GM19397 (cell line): ENCODE measurements at regions not wholly inside any gene's neighbourhood (a gene's known extent, or its start where the extent isn't known, plus 50 kb on each side); places are given as distances from the start of the nearest gene placed in this dataset.

Experiments
- ATAC-seq: cut with Tn5 transposase; IDR thresholded peaks from one replicate; pipeline ENCODE4 v1.9.1; 2021; ENCODE audit warnings: mild to moderate bottlenecking, moderate library complexity; ENCODE audit not compliant: unreplicated experiment

DNA sequence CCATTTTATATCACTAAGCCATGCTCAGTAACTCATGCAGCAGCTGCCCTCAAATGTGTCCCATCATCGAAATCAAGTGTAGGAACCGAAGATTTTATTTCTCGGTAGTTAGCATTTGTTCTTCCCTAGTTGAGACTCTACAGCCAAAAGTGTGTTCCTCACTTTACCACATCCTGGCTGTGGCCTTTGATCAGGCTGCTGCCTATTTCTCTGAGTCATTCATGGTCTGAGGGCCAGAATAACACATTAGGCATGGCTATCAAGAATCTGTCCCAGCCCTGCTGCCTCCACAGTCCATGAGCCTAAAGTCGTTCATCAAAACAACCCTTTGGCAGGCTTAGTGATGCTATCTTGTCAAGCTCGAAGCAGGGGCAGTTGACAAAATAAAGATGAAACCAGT is 300.1 kb downstream of the TDRD15 start:
- no peak for ATAC-seq

DNA sequence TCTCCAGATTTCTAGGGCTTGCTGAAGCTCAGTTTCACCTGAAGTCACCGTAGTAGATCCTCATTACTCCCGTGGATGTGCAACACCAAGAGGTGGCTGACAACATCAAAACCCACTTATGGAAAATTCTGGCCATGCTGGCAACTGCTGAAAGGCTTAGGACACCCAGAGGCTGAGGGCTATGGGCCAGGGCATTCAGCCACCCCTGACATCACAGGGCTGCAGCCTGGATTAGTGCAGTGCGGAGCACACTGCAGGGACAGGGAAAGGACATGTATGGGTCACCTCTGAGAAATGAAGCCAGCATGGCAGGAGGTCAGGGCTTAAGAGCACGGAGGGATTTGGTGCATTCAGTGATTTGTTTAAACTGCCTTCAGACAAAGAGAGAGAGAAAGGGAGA is 300.6 kb downstream of the TDRD15 start:
- no peak for ATAC-seq

DNA sequence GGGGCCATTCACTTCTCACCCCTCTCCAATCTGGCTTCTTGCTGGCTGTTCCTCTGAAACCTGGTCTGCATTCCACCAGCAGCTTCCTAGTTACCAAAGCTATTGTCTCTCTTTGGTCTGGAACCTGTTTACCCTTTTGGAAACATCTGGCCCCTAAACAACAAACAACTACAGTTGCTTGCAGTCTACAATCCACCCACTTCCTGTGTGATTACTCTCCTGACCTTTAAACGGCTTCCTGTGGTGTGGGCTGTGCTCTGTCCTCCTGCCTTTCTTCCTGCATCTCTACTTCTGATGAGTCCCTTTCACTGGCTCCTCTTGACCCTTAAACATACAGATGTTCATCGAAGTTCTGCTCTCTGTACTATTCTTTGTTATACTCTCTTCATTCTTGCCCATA is 303.8 kb downstream of the TDRD15 start:
- ATAC-seq = no peak

DNA sequence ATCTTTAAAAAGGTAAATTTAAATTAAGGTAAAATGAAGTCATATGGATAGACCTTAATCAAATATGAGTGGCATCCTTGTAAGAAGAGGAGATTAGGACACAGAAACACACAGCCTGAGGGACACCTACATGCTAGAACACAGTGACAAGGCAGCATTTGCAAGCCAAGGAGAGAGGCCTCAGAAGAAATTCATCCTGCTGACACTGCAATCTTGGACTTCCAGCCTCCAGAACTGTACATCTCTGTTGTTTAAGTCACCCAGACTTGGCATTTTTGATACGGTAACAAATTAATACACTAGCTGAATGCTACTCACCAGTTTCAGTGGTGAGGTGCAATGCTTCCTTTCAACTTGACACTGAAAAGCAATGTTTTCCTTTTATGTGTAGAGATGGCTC is 305.0 kb downstream of the TDRD15 start:
- no peak for ATAC-seq

DNA sequence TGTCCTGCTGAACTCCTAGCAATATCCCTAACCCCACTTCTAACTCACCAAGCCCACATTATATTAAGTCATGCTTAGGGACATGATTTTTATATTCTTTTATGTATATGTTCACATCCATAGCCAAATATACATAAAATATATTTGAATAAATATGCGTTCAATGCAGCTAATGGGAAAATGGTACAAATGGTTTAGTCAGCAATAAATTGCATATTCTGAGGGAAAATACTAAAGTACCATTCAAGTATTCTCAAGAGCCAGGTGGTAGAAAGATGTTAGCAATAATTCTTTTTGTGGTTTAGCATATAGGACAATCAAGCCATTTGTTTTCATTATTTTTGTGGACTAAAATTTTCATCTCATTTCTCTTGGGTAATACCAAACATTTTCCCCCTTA is 306.0 kb downstream of the TDRD15 start:
- no peak for ATAC-seq

DNA sequence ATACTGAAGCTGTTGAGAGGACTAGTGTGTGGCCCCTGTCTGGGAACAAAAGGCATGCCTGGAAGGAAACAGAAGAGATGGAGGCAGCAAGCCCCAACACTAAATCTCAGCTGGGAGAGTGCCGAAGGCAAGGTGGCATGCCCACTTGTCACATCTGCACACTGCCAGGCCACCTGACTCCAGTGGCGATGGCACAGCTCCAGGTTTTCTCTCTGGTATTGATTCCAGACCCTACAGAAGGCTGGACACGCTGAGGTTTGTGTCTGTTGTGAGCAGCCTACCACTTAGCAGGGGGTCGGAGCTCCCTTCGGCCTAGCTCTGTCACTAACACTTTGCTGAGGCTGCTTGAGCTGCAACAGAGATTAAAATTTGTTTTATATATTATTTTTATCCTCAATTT is 307.3 kb downstream of the TDRD15 start:
- ATAC-seq = no peak

DNA sequence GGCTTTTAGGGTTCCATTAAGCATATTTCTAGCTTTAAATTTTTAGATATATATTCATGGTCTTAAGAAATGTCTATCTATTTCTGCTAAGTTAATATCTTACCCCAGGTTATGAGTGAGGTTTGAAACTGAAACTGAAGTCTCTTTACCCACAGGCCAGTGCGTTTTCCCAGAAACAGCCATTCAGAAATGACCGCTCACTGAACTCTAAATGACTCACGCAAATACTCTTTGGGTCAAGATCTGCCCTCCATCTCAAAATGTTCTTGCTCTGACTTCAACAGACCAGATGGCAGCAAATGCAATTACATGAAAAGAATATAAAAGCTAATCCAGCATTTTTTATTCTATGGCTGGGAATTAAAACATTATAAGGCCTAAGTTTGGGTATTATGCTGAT is 315.2 kb downstream of the TDRD15 start:
- no peak for ATAC-seq

DNA sequence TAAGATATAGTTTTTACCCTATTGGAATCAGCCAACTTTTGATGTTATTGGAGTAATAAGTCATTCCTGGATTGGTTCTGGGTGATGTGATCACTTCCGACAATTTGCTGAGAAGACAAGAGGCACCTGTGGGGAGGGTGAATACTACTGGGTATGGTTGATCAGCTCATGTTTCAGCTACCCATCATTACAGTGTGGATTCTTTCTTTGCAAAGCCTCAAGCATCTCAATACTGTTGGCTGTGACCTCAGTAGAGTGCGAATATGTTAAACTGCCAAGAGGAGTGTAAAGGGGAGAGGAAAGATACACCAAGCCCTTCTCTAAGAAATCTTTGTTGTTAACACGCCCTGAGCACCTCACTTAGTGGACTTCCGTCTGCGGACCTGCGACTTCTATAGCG is 317.7 kb downstream of the TDRD15 start:
- ATAC-seq = no peak

DNA sequence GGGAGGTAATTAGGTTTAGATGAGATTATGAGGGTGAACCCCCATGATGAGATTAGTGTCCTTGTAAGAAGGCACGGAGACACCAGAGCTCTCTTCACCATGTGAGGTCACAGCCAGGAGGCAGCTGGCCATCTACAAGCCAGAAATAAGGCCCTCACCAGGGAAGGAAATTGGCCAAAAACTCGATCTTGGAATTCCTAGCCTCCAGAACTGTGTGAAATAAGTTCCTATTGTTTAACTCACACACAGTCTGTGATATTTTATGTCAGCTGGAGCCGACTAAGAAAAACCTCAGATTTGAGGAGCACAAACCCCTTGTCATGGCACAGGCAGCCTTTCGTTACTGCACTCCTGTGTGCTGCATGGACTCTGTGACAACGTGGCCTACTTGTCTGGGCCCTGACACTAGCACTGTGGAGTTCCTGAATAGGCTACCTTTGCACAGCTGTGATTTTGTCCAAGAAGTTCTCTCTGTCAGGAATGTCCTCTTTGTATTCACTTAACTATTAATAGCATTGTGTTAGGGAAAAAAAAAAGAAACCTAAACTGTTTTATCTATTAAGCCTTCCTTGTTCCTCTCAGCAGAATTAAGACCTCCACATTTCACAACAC is 319.8 kb downstream of the TDRD15 start:
- ATAC-seq = no peak

DNA sequence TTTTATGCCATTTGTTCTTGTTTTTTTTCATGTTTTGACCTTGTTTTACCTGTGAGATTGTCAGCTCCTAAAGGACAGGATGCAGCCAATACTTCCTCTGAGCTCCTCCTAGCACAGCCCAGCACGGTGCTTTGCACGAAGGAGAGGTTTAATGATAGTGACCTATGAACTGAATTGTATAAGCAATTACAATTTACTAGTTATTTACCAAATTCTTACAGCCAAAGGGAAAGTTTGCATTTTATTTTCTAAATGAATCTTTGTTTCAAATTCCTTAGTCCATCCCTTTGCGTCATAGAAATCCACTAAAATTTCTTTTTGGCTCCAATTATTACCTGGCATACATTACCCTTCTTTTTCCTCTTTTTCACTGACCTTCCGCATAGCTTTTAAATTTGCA is 326.1 kb downstream of the TDRD15 start:
- no peak for ATAC-seq

DNA sequence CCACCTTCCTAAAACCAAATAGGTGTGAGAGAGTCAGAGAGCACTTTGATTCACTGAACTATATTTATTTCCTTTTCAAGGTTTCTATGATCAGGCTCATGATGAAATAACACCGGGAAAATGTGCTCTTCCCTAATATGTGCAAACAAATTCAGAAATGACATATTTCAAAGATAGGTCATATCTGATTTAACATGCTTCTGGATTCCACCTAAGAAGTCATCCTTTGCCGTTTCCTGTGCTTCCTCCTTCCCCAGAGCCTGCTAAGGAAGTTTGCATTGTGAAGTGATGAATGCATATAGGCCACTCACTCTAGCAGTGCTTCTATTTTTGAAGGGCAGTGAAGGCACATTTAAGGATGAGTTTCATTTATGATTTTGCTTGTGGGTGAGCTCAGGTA is 327.6 kb downstream of the TDRD15 start:
- ATAC-seq = no peak

DNA sequence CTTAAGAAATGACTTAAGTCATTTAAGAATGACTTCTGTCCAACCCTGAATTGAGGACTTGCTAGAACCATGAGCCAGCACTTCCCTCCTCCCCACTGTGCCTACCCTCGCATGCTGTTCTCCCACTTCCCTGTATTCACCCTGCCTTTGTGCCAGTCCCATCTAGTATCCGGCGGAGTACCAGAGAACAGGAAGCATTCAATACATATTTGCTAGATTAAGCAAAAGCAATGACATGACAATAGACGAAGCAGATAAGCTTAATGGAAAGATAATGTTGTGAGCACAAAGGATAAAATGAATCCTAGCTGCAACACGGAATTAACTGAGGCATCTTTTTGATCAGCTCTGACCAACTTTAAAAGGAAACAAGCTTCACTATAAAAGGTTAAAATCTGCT is 328.5 kb downstream of the TDRD15 start:
- no peak for ATAC-seq

DNA sequence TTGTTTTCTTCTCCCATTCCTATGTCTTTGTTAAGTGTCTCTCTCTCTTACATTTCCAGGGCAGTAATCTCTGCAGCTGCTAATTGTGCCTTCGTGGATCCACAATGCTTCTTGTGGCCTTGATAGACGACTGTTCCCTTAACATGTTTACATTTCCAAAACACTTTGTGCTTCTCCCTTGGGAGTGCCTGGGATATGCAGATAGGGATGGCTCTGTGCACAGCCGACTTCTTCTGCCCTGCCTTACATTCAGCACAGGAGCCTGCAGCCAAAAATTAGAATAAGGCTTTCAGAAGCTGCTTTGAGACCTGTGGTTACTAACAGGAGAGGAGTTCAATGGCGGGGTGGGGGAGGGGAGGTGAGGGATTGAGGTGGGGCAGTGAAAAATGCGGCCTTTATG is 328.9 kb downstream of the TDRD15 start:
- ATAC-seq = no peak

DNA sequence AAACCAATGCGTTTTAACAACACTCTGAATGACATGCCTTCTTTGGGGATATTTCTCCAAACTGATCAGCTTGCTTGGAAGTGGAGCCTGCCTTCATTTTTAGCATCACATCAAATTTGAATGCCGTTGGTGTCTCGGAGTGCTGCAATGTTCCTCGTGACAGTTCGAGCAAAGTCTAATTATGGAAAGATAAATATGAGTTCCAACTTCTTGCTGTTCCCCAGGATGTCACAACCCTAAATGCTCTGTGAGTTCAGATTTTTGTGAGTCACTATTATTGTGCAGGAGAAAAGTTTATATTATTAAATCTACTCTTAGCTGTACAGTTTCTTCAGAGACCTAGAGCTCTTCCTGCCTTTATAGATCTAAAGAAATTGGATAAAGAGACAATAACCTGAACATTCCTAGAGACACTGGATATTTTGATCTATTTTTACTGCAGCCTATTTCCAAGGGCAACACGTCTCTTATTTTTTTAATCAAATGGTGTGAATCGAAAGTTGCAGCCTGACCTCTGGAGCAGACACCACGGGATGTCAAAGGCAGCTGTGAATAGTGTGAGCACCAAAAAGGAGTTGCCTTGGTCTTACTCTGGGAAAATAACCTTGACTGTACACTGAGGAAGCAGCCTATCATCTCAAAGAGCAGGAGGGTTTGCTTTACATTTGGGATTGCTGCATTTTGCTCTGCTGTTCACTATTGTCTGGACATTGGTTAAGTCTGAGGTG is 330.1 kb downstream of the TDRD15 start:
- ATAC-seq = no peak

DNA sequence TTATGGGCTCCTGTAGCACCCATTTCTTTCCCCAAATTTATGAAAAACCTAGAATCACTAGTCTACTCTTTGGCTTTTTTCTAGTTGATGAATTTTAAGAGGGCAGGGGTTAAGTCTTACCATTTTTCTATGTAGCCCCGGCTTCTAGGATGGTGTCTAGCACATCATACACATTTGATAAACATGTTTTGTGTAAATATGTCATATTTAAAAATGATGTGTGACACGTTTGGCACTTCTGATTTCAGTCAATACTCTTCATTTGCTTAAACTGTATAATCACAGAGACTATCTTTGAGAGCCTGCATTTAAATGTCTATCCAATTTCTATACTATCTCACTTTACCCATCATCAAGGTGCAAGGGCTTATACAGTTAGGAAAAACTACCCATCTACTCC is 331.1 kb downstream of the TDRD15 start:
- no peak for ATAC-seq

DNA sequence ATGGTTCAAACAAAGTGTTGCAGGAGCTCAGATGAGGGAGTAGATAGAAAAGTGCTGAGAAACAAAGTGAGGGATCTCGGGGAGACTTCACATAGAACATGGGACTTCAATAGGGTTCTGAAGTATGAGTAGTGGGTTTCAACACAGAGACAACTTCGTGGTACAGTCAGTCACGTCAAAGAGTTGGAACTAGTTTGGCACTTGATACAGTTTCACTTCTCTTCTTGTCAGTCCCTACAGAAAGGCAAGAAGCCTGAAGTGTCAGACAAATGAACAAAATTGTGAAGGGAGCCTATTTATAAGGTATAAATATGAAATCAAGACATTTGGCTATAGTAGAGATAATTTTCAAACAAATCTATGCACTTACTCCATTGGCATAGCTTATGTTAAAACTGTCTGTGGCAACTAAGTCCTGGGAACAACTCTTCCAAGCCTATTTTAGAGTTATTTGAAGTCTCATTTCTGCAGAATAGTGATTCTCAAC is 338.0 kb downstream of the TDRD15 start:
- ATAC-seq = no peak

DNA sequence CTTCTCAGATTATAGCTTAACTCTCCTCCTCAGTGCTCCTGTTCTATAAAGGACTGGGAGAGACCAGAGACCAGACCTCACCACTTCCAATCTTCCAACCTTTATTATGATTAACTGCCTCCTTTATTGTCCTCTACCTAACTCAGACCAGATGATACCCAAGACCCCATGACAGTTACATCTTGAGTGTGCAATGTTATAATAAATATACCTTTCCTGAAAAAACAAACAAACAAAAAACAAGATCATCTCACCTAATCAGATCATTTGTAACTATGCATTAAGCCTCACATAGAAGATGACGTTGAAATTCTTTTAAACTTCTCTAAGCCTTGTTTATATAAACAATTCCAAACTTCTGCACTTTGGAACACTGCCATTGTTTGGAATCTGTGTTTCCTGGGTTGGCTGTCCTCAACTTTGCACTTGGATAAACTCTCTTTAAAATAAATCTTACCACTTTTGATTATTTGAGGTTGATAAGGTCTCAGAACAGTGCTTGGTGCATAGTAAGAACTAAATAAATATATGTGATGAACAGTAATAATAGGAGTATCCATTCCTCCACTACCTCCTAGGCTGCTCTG is 342.7 kb downstream of the TDRD15 start:
- no peak for ATAC-seq

DNA sequence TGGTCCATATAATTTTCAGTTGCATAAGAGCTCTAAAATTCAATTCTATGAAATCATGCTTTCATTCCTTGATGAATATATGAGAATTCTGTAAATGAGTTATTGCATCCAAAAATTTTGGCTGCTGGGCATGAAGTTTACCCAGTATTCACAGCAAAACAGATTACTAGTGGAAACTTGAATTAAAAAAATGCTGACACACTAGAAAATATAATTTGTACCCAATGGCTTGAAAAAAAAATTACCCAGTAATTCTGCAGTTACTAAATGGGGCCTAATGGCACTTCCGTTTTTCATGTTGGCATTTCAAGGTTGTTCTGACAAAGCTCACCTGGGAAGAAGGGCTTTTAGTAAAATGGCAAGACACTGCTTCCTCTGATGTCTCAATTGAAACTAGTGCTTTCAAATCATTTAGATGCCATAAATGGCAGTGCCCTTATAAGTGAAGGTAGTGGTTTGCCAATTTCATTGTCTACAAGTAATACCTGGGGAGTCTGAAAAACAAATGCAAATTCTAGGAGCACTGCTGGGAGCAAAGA is 343.6 kb downstream of the TDRD15 start:
- ATAC-seq = no peak

DNA sequence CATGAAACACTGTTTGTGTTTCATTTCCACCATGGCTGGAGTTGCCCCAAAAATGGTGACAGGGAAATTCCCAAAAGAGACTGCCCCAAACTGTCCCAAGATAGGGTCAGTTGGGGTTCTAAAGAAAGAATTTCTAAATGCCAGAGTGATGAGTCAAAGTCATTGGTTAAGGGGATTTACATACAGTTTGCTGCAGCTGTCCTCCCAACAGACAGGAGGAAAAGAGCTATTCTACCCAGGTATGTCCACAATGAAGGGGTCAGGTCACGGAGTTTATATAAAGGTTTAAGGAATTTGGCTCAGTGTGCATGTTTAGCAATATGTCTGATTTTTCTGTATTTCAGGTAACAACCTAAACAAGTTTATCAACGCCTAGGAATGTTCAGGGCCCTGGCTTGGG is 344.1 kb downstream of the TDRD15 start:
- no peak for ATAC-seq

DNA sequence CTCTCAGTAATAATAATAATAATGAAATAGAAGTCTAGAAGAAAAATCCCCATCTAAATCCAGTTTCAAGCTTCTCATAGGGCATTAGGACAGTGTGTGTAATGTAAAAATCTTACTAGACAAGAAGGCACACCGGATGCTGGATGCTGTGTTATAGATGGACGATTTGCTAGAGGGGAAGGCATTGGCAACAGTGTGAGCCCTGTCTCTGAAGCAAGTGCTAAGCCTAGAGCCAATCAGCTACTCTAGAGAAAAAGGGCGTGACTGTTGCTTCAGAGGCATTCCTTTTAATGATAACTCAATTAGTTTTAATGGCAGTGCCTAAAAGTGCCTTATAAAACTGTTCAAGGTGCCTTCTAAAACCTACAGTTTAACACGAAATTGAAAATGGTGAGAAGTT is 344.9 kb downstream of the TDRD15 start:
- ATAC-seq = no peak

DNA sequence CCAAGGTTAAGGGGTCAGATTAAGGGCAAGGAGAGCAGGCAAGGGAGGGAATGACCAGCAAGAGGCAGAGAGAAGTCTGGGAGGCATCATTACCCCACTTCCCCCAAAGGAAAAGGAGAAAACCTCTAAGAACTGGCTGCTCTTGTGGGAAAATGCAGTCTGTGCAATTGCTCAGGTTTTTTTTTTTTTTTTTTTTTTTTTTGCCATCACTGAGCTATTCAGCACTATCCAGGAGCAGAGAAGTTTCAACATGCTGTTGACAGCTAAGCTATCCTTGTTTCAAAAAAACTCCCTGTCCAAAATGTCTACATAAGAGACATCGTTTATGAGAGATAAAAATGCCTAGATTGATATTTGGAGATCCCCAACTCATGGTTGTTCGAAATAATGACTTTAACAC is 345.4 kb downstream of the TDRD15 start:
- ATAC-seq = no peak

DNA sequence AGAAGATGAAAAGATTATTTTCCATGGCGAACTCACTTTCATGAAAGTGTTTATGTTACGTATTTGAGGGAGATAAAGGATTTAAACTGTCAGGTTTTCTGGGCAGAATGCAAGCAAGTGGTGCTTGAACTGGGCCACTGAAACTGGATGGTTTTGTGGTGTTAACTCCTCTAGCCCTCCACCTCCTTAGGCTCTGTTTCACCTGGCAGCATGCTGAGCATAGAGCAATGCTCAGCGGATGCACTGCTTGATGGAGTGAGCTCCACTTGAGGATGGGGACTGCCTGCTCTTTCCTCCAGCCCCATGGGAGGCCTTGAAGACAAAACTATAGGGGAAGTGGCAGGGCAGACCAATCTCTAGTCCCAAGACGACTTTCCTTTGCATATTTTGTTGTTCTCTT is 345.8 kb downstream of the TDRD15 start:
- ATAC-seq = no peak
